ENCODE measurements at regions not wholly inside any gene's neighbourhood (a gene's known extent, or its start where the extent isn't known, plus 50 kb on each side); places are given as distances from the start of the nearest gene placed in this dataset.
"Not testable (repeated sequence)": the region's sequence is repeated elsewhere in the genome, so short reads cannot be mapped to it uniquely, and the experiment has no call there.

DNA sequence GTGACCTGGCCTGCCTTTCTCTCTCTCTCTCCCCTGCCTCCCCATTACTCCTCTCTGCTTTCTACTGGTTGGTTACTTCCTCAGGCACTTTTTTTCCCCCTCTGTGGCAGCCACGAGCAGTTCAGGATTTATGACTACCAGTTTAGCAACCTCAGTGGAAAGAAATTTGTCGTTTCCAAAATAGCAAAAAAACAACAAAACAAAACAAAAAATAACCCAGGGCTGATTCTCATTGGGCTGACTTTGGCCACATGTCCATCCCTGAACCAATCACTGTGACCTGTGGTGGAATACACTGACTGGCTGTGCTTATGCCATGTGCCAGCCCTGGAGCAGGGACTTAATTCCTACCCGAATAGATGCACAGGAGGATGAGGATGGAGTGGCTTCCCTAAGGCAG lies 137.4 kb downstream of the TFAP2C start:
- intact Hi-C loops (cut with micrococcal nuclease): no loop called here

DNA sequence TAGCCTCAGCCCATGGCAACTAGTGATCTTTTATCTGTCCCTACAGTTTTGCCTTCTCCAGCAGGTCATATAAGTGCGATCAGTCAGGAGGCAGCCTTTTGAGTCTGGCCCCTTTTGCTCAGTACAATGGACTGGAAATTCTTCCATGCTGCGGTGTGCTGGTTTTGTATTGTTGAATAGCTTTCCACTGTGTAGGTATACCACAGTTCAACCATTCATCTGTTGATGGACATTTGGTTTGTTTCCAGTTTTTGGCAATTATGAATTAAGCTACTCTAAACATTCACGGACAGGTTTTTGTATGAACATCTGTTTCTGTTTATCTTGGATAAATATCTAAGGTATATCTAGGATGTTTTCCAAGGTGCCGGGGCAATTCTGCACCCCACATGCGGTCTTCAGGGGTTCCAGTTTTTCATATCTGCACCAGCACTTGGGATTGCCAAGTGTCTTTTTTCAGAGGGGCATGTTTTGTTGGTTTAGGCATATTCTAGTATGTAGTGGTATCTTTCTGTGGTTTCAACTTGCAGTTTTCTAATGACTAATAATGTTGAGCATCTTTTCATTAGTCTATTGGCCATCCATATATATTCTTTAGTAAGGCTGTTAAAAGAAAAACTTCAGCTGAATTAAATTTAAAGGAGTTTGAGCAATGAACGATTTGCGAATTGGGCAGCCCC lies 141.0 kb downstream of the TFAP2C start:
- intact Hi-C loops (cut with micrococcal nuclease): no loop called here

DNA sequence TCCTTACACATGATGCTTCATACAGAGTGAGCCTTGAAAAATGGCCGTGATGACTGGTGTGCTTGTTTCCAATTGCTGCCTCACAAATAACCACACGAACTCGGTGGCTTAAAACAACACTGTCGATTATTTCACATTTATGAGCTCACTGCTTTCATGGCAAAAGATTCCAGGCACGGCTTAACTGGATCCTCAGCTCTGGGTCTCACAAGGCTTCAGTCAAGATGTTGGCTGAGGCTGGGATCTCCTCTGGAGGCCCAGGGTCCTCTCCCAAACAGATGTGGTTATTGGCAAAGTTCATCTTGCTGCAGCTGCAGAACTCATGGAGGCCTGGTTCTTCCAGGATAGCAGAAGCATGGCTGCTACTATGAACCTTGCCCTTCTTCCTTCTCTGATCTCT lies 144.6 kb downstream of the TFAP2C start:
- intact Hi-C loops (cut with micrococcal nuclease): no loop called here

DNA sequence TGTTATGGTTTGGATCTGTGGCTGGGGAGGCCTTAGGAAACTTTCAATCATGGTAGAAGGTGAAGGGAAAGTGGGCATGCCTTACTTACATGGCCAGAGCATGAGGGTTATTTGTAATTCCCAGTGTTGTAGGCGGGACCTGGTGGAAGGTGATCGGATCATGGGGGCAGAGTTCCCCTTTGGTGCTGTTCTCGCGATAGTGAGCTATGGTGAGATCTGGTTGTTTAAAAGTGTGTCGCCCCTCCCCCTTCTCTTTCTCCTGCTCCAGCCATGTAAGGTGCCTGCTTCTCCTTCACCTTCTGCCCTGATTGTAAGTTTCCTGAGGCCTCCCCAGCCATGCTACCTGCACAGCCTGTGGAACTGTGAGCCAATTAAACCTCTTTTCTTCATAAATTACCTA lies 145.8 kb downstream of the TFAP2C start:
- intact Hi-C loops (cut with micrococcal nuclease): no loop called here

DNA sequence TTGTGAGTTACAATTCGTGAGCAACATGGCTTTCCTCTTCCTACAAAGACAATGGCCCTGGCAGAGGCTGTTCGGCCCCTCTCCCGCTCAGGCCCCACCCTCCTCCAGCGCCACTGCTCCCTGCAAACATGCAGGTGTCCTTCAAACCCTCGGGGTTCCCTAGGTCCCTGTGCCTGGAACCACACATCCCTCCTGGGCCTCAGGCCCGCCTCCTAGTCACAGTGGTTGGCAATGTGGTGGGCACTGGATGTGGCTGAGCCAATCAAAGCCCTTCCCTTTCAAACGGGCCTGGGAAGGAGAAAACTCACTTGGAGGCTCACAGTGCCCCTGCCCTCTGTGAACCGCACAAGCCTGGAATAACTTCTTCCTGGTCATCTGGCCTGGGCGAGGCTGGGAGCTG lies 147.2 kb downstream of the TFAP2C start:
- intact Hi-C loops (cut with micrococcal nuclease): no loop called here

DNA sequence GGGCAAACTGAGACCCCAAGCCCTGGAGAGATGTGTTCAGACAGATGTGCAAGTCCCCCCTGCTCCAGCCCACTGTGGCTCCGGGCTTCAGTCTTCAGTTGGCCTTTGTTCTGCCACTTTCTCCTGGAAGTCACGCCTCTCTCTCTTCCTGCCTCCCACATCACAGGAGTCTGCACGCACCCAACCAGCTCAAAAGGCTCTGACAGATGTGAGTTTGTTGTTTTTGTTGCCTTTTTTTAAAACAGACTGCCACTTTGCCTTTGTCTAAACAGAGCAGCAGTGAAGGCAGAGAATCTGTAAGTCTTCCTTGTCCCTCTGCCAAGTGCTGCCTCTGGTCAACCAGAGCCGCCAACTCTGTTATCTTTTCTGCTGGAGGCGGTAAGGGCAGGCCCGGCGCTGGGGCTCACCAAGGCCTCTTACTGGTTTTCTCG lies 149.7 kb downstream of the TFAP2C start:
- intact Hi-C loops (cut with micrococcal nuclease): no loop called here

DNA sequence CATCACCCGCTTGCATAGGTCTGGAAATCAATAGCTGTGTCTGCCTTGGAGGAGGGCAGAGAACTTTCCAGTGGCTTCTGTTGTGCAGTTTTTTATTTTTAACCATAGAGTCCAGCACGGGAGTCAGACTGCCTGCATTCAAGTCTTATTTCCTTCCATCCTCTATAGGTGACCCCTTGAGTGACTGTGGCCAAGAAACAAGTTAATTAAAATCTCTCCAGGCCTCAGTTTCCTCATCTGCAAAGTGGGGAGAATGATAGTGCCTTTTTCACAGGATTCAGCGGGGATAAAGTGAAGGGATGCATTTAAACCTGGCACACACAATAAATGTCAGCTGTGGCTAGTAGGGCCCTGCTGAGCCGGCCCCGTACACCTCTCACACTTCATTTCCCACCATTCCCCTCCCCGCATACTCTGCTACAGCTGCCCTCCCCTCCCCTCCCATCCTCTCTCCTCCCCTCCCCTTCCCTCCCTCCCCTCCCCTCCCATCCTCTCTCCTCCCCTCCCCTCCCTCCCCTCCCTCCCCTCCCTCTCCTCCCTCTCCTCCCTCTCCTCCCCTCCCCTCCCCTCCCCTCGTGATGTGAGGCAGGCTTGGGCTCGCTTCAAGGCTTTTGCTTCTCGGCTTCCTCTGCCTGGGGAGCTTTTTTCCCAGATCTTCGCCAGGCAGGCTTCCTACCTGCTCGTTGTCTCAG lies 150.5 kb downstream of the TFAP2C start:
- intact Hi-C loops (cut with micrococcal nuclease): no loop called here

DNA sequence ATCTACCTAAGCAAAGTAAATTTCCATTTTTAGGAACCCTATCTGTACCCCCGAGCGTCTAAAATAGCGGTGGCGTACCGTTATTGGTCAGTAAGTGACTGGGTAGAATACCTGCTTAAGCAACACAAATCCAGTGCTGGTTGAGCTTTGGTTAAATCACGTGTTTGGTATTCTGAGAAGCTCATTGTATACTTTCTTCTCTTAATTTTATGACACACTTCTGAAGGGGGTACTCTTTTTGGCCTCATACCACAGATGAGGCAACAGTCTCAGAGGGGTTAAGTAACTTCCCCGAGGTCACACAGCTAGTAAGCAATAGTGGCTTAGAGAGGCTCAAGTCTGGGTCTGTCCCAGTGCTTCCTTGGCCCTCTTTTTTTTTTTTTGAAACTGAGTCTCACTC lies 151.2 kb downstream of the TFAP2C start:
- intact Hi-C loops (cut with micrococcal nuclease): no loop called here

DNA sequence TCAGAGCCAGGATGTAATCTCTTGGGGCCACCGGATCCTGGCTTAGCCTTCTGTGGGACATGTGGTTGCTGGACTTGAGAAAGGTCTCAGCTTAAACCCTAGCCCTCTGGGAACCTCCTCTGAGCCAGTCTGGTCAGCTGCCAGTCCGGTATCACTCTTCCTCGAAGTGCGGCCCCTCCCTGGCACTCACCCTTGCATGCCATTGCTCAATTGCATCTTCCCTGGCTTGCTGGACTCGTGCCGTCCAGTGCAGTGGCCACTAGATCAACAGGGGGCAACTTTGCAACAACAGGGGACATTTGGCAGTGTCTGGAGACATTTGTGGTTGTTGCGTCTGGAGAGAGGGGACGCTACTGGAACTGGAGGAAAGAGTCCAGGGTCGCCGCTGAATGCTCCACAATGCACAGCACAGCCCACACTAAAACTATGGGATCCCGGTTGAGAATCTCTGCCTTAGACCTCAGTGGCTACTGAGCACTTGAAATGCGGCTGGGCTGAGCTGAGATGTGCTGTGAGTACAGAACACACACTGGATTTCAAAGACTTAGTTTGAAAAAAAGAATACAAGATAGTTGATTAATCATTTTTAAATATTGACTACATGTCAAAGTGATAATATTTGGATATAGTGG lies 152.1 kb downstream of the TFAP2C start:
- intact Hi-C loops (cut with micrococcal nuclease): no loop called here

DNA sequence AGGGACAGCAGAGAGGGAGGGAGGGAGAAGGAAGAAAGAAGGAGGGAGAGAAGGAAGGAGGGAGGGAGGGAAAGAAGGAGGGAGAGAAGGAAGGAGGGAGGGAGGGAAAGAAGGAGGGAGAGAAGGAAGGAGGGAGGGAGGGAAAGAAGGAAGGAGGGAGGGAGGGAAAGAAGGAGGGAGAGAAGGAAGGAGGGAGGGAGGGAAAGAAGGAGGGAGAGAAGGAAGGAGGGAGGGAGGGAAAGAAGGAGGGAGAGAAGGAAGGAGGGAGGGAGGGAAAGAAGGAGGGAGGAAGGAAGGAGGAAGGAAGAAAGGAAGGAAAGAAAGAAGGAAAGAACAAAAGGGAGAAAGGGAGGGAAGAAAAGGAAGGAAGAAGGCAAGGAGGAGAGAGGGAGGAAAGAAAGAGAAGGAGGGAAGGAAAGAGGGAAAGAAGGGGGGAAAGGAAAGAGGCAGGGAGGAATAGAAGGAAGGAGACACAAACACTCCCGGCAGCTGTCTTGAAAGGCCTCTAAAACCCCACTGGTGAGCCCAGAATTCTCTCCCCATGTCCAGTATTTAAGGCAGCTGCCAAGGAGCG lies 153.0 kb downstream of the TFAP2C start:
- intact Hi-C loops (cut with micrococcal nuclease): not testable (repeated sequence)

DNA sequence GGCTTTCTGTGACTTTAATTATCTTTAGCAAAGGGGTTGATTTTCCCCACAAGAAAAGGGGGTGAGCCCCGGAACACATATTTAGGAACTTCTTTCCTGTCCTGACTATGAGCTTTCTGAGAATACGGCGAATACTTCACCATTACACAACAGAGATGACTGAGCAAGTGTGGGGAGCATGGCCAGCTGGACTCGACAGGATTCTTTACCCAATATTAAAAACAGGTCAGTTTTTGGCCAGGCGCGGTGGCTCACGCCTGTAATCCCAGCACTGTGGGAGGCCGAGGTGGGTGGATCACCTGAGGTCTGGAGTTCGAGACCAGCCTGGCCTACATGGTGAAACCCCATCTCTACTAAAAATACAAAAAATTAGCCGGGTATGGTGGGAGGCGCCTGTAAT lies 153.7 kb downstream of the TFAP2C start:
- intact Hi-C loops (cut with micrococcal nuclease): not testable (repeated sequence)

DNA sequence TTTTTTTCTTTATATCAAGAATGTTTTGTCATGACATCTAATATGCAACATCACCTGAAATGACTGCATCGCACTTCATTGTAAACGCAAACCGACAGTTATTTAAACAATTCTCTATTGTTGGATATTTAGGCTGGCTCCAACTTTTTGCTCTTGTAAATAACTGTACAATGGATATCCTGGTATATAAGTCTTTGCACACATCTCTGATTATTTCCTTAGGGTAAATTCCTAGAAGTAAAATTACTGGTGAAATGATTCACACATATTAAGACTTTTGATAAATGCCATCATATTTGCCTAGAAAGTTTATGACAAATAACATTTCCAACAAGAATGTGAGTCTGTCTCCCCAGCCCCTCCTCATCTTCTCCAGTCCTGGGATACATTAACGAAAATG lies 154.7 kb downstream of the TFAP2C start:
- intact Hi-C loops (cut with micrococcal nuclease): no loop called here

DNA sequence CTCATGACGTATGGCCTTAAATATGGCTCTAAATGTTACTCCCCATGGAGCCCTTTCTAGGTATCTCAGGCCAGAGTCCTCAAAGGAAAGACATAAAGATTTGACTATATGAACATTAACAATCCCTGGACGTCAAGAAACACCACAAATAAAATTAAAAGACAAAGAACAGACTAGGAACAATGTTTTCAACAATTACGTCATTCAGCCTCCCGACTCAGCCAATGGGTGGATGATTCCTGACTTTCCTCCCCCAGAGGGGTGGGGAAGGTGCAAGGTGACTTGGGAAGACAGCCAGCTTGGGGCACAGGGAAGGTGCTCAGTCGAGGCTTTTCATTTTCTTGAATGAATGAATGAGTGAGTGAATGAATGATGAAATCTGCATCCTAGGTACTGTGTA lies 157.4 kb downstream of the TFAP2C start:
- intact Hi-C loops (cut with micrococcal nuclease): no loop called here

DNA sequence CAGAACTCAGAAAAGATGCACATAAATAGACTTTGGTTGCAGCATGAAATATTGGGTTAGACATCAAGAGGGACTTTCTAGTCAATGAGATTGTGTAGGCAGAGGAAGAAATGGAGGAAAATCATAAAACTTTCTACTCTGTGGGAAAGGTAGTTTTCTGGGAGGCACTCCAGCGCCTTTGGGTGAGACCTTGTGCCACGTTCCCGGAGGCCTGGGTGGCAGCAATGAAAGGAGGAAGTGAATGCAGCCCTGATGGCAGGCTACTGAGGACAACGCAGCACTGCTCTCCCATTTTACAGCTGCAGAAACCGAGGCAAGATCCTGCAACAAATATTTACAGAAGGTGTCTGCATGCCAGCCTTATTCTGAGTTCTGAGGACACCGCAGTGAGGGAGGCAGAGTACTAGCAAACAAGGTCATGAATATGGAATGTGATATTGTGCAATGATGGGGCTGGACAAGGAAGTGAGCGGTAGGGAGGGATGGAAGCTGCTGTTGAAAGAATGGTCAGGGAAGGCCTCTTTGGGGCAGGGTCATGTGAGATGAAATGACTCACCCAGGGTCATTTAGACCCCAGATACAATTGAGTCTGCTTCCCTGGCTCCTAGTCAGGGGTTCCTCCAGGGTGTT lies 159.1 kb downstream of the TFAP2C start:
- intact Hi-C loops (cut with micrococcal nuclease): no loop called here

DNA sequence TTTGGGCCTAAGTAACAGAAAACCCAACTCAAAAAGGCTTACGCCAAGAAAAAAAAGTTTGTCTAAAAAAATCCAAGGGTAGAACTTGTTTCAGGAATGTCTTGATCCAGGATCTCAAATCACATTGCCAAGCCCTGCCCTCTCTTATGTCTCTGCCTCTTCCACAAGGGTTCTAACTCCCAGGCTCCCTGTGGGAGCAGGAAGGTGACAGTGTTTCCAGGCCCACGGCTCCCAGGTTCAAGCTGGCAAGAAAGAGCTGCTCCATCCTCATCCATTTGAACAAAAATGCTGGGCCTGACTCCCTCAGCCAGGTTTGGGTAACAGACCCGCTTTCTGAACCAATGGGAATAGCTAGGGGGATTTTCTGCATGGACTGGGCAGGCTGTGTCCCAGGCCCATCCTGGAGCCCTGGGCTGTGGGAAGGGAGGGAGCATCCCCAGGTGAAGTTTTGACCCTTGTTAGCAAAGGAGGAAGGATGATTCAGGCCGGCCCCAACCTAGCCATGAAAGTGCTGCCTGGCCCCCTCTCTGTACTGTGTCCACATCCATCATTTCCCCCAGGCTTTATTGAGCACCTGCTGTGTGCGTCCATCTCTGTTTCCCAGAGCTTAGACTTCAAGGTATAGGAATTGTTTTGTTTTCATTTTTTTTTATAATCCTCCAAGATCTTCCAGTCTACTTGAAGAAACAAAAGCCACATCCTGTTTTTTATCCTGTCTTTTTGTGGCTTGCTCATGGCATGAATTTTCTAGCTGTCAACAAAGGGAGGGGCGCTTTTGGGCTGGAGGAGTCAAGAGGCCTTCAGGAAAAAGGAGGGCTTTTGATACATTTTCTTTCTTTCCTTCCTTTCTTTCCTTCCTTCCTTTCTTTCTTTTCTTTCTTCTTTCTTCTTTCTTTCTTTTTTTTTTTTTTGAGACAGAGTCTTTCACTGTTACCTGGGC lies 159.8 kb downstream of the TFAP2C start:
- intact Hi-C loops (cut with micrococcal nuclease): no loop called here

DNA sequence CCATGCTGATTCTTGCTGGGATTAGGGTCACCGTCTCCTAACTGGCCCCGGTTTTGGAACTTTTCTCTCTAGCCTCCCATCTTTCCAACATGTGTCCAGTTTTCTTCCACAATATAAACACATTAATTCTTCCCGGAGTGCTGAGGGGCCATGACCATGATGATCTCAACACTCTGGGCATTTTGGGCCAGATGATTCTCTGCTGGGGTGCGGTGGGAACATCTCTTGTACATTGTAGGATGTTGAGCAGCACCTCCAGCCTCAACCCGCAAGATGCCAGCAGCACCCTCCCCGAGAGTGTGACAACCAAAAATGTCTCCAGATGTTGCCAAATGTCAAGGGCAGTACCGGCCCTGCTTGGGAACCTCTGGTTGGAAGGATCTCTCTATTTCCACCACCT lies 164.8 kb downstream of the TFAP2C start:
- intact Hi-C loops (cut with micrococcal nuclease): no loop called here

DNA sequence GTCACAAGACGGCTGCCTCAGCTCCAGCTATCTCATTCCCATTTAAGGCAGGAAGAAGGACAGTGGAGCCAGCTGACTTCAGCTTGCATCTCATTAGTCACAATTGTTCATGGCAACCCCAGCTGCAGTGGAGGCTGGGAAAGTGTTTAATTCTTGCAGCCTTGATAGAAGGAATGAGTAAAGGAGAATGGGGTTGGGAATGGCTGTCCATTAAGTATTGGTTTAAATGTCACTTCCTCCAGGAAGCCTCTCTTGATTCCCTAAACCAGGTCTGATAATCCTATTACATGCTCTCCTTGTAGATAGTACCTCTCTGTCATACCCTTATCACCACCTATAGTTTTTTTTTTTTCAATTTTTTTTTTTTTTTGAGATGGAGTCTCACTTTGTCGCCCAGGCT lies 166.4 kb downstream of the TFAP2C start:
- intact Hi-C loops (cut with micrococcal nuclease): no loop called here

DNA sequence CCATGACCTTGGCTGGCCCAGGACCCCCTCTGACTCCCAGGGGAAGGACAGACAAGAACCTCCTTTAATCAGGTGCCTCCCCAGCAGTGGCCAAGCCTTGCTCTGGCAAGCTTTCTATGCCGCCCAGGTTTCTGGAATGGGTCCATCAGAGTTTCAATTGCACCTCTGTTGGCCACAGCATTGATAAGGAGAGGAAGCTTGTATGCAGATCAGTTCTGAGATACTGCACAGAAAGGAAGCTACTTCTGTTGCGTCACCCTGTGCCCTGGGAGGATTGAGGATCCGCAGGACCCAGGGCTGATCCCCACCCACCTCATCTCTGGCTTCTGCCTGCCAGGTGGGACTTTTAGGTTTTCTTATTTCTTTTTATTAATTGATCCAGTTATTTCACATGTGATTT lies 167.2 kb downstream of the TFAP2C start:
- intact Hi-C loops (cut with micrococcal nuclease): no loop called here

DNA sequence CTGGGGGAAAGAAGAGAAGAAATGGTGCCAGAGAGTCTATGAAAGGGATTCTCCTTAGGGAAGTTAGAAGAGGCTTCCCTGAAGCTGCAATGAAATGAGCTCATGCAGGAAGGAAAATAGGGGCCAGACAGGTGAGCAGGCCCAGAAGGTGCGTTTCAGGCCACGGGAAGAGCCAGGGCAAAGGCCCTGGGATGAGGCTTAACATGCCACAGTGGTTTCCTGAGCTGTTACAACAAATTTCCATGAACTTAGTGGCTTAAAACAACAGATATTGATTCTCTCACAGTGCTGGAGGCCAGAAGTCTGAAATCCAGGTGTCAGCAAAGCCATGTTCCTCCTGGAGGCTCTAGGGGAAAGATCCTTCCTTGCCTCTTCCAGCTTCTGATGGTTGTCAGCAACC lies 167.9 kb downstream of the TFAP2C start:
- intact Hi-C loops (cut with micrococcal nuclease): no loop called here

DNA sequence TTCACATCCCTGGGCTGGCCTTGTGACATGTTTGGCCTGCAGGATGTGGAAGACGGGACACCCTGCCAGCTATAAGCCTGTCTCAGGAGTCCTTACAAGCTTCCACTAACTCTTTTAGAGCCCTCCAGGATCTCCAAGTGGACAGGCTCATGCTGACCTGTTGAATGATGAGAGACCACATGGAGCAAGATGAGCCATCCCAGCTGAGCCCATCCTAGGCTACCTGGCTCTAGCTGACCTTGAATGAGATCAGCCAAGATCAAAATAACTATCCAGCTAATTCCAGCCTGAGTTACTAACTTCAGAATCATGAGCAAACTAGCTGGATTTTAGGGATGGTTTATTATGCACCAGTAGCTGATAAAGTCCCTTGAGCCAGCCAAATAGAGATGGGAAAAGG lies 169.5 kb downstream of the TFAP2C start:
- intact Hi-C loops (cut with micrococcal nuclease): no loop called here

DNA sequence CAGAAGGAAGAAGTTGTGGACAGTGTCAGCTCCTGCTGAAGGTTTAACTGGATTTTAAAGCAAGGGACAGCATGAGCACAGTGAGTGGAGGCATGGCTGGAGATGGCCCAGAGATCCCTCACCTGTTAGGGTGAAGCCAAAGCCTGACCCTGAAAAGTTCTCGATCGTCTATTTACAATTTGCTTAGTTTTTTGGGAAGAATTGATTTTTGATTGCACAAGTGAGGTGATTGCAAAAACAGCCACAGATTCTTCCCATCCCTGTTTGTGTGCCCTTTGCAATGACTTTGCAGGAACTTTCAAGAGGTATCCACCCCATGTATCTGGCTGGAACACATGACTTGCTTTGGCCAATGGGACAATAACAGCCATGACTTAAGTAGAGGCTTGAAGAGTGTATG lies 170.1 kb downstream of the TFAP2C start:
- intact Hi-C loops (cut with micrococcal nuclease): no loop called here

All from T-helper 2 cell treated with Interferon-gamma antibody and Interleukin-4, amounts not matched to agents 100 ng/mL and 5 ng/mL, for 36 hours (primary cell).